K562 (cell line): ENCODE measurements at regions not wholly inside any gene's neighbourhood (a gene's known extent, or its start where the extent isn't known, plus 50 kb on each side); places are given as distances from the start of the nearest gene placed in this dataset.

Experiments
- CAMTA2 ChIP-seq: fragments of 250-450 bp; sonication (Bioruptor Pico); conservative IDR thresholded peaks from 2 replicates; pipeline ENCODE4 v1.5.1; 2022
- CCNT2 ChIP-seq: IDR thresholded peaks from 2 replicates; pipeline ENCODE4 v1.6.1; 2011; ENCODE audit warnings: borderline replicate concordance, low read depth, mild to moderate bottlenecking, moderate library complexity, mixed read lengths, low read length; ENCODE audit not compliant: insufficient read length; ENCODE audit errors: extremely low read depth
- EP400 ChIP-seq: fragments of 450-650 bp; IDR thresholded peaks from 2 replicates; pipeline ENCODE4 v1.6.1; 2017; ENCODE audit warnings: antibody characterized with exemption, mild to moderate bottlenecking, moderate library complexity
- ETS2 ChIP-seq: IDR thresholded peaks from 2 replicates; pipeline ENCODE4 v1.6.1; 2016; ENCODE audit warnings: borderline replicate concordance, missing genetic modification characterization, mild to moderate bottlenecking, moderate library complexity, missing compliant biosample characterization; ENCODE audit not compliant: poor library complexity, severe bottlenecking
- FOXJ2 ChIP-seq: fragments of 200-800 bp; sonication (Bioruptor generic); IDR thresholded peaks from 2 replicates; pipeline ENCODE4 v1.6.1; 2016; ENCODE audit warnings: missing genetic modification characterization, missing compliant biosample characterization
- HNRNPLL ChIP-seq: fragments of 200-400 bp; formaldehyde crosslinking; IDR thresholded peaks from 2 replicates; pipeline ENCODE4 v1.6.1; 2017; ENCODE audit warnings: low read length, low read depth, mild to moderate bottlenecking; ENCODE audit not compliant: poor library complexity, severe bottlenecking
- JUN ChIP-seq, 2 experiments: sonication (generic) in 1 of 2; formaldehyde crosslinking in 1 of 2; IDR thresholded peaks; 2 replicates each; pipeline versions ENCODE4 v1.6.1 to v1.8.0; 2012 to 2022; ENCODE audit warnings: borderline replicate concordance in 2 of 2, mild to moderate bottlenecking in 2 of 2, improper control_type of control experiment in 1 of 2, low read depth in 1 of 2, low read length in 1 of 2, missing genetic modification reagents in 1 of 2
- KDM4B ChIP-seq, 2 experiments: fragments of 450-650 bp in 1 of 2; sonication (generic) in 1 of 2; IDR thresholded peaks; 2 replicates each; pipeline ENCODE4 v1.6.1; 2016 to 2017; ENCODE audit warnings: borderline replicate concordance in 2 of 2, antibody characterized with exemption in 1 of 2, low read depth in 1 of 2, mild to moderate bottlenecking in 1 of 2
- KLF1 ChIP-seq: fragments of 450-650 bp; IDR thresholded peaks from 2 replicates; pipeline ENCODE4 v1.6.1; 2016; ENCODE audit warnings: missing genetic modification characterization, missing compliant biosample characterization
- MYNN ChIP-seq, 2 experiments: sonication (generic); formaldehyde crosslinking in 1 of 2; IDR thresholded peaks; 2 replicates each; pipeline versions ENCODE4 v1.5.0 to v1.6.1; 2016 to 2020; ENCODE audit warnings: antibody characterized with exemption in 1 of 2, missing genetic modification reagents in 1 of 2
- ZNF232 ChIP-seq: sonication (generic); formaldehyde crosslinking; IDR thresholded peaks from 2 replicates; pipeline ENCODE4 v1.8.0; 2022; ENCODE audit warnings: mild to moderate bottlenecking, missing genetic modification reagents
- ZNF347 ChIP-seq: fragments of 450-650 bp; formaldehyde crosslinking; IDR thresholded peaks from 2 replicates; pipeline ENCODE4 v1.4.0; 2020; ENCODE audit warnings: low read depth, mild to moderate bottlenecking, moderate library complexity
- ZNF384 ChIP-seq: IDR thresholded peaks from 2 replicates; pipeline ENCODE4 v1.6.1; 2012; ENCODE audit warnings: low read depth, low read length, improper control_type of control experiment
- ZNF408 ChIP-seq: fragments of 250-450 bp; sonication (Bioruptor Pico); IDR thresholded peaks from 2 replicates; pipeline ENCODE4 v1.4.0; 2020; ENCODE audit warnings: low read depth, mild to moderate bottlenecking, moderate library complexity
- ZNF699 ChIP-seq: fragments of 250-450 bp; sonication (Bioruptor Pico); IDR thresholded peaks from 2 replicates; pipeline ENCODE4 v1.8.0; 2021; ENCODE audit warnings: mild to moderate bottlenecking, moderate library complexity; ENCODE audit not compliant: insufficient replicate concordance
- ZNF75A ChIP-seq: fragments of 450-650 bp; formaldehyde crosslinking; IDR thresholded peaks from 2 replicates; pipeline ENCODE4 v1.4.0; 2020; ENCODE audit warnings: mild to moderate bottlenecking
- ZNF766 ChIP-seq: fragments of 200-800 bp; sonication (Bioruptor generic); conservative IDR thresholded peaks from 2 replicates; pipeline ENCODE4 v1.6.1; 2016; ENCODE audit warnings: missing genetic modification characterization, missing compliant biosample characterization
- TF ChIP-seq, protein P1 (sequence below): fragments of 450-650 bp; formaldehyde crosslinking; IDR thresholded peaks from 2 replicates; pipeline ENCODE4 v1.4.0; 2020; ENCODE audit warnings: mild to moderate bottlenecking, moderate library complexity
- TF ChIP-seq, protein P2 (sequence below): fragments of 450-650 bp; conservative IDR thresholded peaks from 2 replicates; pipeline ENCODE4 v1.6.1; 2016; ENCODE audit warnings: missing genetic modification characterization, low read depth, mild to moderate bottlenecking, missing compliant biosample characterization, moderate library complexity
- TF ChIP-seq, protein P3 (sequence below): fragments of 250-450 bp; sonication (Bioruptor Pico); IDR thresholded peaks from 2 replicates; pipeline ENCODE4 v1.5.0; 2020; ENCODE audit warnings: mild to moderate bottlenecking
- TF ChIP-seq, protein P4 (sequence below): sonication (generic); formaldehyde crosslinking; IDR thresholded peaks from 2 replicates; pipeline ENCODE4 v1.8.0; 2022; ENCODE audit warnings: missing genetic modification reagents, mild to moderate bottlenecking, moderate library complexity, borderline replicate concordance
- TF ChIP-seq, protein P5 (sequence below), 2 experiments: fragments of 250-450 bp in 1 of 2; fragments of 450-650 bp in 1 of 2; sonication (Bioruptor Pico) in 1 of 2; IDR thresholded peaks; 2 replicates each; pipeline versions ENCODE4 v1.6.1 to v1.8.0; 2016 to 2021; ENCODE audit warnings: mild to moderate bottlenecking in 2 of 2, moderate library complexity in 2 of 2, missing compliant biosample characterization in 1 of 2, missing genetic modification characterization in 1 of 2

DNA sequence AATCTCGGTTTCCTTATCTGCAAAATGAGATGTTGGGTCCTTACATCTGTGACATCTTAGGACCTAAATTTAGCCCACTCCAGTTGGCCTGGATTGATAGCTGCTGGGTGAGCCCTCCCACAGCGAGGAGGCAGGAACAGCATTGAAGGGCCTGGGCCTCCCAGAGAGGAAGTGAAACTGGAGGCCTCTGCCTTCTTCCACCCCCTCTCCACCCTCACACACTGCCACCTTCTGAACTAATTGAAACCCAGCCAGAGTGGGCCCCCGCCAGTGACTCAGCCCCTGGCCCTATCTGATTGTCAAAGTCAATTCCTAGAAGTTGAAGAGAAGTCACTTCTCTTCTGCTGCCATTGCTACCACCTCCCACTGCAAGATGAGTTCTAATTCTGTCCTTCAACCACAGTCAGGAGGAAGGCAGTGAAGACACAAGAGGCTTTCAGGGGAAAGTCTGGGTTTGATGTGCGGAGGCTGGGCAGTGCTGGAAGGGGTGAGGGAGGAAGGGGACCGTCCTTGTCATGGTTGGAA is 55.2 kb upstream of the NEK6 start (continued):
- TF ChIP-seq ZNF232 (CRISPR knock-in tag) (no peak), ZNF347 (no peak), CCNT2 (peak; percentile 93), JUN (IDR thresholded peaks at IDR 0.05; ENCODE audit: borderline replicate concordance, low read depth, low read length) (peak; percentile 97), JUN (CRISPR knock-in tag; IDR thresholded peaks at IDR 0.05; ENCODE audit: borderline replicate concordance) (no peak), CAMTA2 (CRISPR knock-in tag) (no peak), ZNF75A (CRISPR knock-in tag) (no peak), KDM4B (IDR thresholded peaks at IDR 0.05; ENCODE audit: borderline replicate concordance in 2 of 2, low read depth in 1 of 2) (peak in 1 of 2 experiments; percentile 59; a peak in 1 of 4 replicates), MYNN (IDR thresholded peaks at IDR 0.05) (peak; percentile 70; the same call in 1 of the 2 replicates), MYNN (CRISPR knock-in tag; IDR thresholded peaks at IDR 0.05) (no peak), HNRNPLL (no peak), ZNF699 (CRISPR knock-in tag) (no peak), KLF1 (tag) (no peak), EP400 (peak; percentile 52), FOXJ2 (no peak), ZNF384 (no peak), ZNF408 (CRISPR knock-in tag) (no peak), ETS2 (no peak), ZNF766 (CRISPR knock-in tag) (peak; percentile 84; the same call in 1 of the 2 replicates)
- TF ChIP-seq, protein P1, sequence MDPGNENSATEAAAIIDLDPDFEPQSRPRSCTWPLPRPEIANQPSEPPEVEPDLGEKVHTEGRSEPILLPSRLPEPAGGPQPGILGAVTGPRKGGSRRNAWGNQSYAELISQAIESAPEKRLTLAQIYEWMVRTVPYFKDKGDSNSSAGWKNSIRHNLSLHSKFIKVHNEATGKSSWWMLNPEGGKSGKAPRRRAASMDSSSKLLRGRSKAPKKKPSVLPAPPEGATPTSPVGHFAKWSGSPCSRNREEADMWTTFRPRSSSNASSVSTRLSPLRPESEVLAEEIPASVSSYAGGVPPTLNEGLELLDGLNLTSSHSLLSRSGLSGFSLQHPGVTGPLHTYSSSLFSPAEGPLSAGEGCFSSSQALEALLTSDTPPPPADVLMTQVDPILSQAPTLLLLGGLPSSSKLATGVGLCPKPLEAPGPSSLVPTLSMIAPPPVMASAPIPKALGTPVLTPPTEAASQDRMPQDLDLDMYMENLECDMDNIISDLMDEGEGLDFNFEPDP = no peak
- TF ChIP-seq, protein P2, sequence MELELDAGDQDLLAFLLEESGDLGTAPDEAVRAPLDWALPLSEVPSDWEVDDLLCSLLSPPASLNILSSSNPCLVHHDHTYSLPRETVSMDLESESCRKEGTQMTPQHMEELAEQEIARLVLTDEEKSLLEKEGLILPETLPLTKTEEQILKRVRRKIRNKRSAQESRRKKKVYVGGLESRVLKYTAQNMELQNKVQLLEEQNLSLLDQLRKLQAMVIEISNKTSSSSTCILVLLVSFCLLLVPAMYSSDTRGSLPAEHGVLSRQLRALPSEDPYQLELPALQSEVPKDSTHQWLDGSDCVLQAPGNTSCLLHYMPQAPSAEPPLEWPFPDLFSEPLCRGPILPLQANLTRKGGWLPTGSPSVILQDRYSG (tag) = no peak
- TF ChIP-seq, protein P3, sequence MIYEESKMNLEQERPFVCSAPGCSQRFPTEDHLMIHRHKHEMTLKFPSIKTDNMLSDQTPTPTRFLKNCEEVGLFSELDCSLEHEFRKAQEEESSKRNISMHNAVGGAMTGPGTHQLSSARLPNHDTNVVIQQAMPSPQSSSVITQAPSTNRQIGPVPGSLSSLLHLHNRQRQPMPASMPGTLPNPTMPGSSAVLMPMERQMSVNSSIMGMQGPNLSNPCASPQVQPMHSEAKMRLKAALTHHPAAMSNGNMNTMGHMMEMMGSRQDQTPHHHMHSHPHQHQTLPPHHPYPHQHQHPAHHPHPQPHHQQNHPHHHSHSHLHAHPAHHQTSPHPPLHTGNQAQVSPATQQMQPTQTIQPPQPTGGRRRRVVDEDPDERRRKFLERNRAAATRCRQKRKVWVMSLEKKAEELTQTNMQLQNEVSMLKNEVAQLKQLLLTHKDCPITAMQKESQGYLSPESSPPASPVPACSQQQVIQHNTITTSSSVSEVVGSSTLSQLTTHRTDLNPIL = no peak
- TF ChIP-seq, protein P4, sequence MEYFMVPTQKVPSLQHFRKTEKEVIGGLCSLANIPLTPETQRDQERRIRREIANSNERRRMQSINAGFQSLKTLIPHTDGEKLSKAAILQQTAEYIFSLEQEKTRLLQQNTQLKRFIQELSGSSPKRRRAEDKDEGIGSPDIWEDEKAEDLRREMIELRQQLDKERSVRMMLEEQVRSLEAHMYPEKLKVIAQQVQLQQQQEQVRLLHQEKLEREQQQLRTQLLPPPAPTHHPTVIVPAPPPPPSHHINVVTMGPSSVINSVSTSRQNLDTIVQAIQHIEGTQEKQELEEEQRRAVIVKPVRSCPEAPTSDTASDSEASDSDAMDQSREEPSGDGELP (CRISPR knock-in tag) = peak; percentile 65; the same call in 1 of the 2 replicates
- TF ChIP-seq, protein P5, sequence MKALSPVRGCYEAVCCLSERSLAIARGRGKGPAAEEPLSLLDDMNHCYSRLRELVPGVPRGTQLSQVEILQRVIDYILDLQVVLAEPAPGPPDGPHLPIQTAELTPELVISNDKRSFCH (CRISPR knock-in tag; IDR thresholded peaks at IDR 0.05) = no peak
- TF ChIP-seq, protein P5 (tag; IDR thresholded peaks at IDR 0.05) = peak; percentile 61; the same call in 1 of the 2 replicates
